ENCODE measurements at regions not wholly inside any gene's neighbourhood (a gene's known extent, or its start where the extent isn't known, plus 50 kb on each side); places are given as distances from the start of the nearest gene placed in this dataset.

DNA sequence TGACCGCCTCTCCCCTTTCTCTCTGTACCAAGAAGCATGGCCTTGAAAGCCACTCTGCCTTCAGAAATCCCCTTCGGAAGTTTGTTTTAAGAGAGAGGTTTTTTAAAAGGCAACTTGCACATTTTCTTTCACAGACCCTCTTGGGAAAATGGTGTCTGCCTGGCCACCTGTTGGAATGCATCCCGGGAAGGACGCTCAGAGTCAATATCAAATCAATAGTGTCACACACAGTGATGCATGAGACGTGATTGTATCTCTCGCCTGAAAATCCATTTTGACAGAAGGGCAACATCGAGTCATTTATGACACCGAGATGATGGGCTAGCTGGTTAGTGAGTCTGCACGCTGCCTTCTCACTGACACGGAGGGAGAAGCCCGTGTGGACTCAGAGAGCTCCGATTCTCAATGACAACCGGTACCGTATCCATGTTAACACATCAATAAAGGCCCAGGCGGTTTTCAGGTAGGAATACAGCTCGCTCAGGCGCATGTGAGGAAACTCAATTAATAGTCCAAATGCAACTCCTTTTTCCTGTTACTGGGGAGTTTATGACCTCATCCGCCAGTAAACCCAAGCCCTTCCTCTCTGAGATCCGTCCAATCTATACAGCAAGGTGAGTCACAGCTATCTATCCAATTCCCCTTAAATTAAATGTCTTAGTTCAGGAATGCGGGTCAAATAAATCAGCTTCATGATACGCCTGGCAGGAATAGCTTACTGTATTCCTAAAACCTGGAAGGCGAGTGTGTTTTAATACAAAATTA lies 621.5 kb upstream of the MKI67 start:
- Histone ChIP-seq H3K9ac (ENCODE audit: low read length) (no peak overlapping the region), H3F3A (ENCODE audit: insufficient read depth, low read length, poor library complexity, severe bottlenecking) (no peaks in the 10 kb centered on the region), H3K36me3 (ENCODE audit: insufficient read depth, low read length) (no peaks in the 10 kb centered on the region), H3K4me2 (ENCODE audit: low read length) (no peak overlapping the region), H3K4me3 (ENCODE audit: low read length) (no peak overlapping the region), H2AFZ (ENCODE audit: low read depth, low read length) (no peak overlapping the region), H3K9me3 (ENCODE audit: low read length) (no peaks in the 10 kb centered on the region), H3K79me2 (replicated peaks; ENCODE audit: insufficient read depth, low read length) (no peaks in the 10 kb centered on the region), H3K27me3 (ENCODE audit: insufficient read depth, low read depth, low read length) (no peaks in the 10 kb centered on the region), H3K27ac (ENCODE audit: low read length) (no peak overlapping the region), H4K20me1 (ENCODE audit: insufficient read depth) (no peaks in the 10 kb centered on the region), H3K9me2 (ENCODE audit: insufficient read depth, low read length) (no peaks in the 10 kb centered on the region)
- TF ChIP-seq TAF1 (IDR thresholded peaks at IDR 0.05; ENCODE audit: low read depth) (no peak), POLR2AphosphoS5 (IDR thresholded peaks at IDR 0.05) (no peak), EP300 (conservative IDR thresholded peaks at IDR 0.05; ENCODE audit: poor library complexity, severe bottlenecking) (no peak), SMC3 (conservative IDR thresholded peaks at IDR 0.05; ENCODE audit: poor library complexity) (no peak), RAD21 (conservative IDR thresholded peaks at IDR 0.05) (no peak), MXI1 (conservative IDR thresholded peaks at IDR 0.05; ENCODE audit: poor library complexity, severe bottlenecking) (no peak), EZH2 (IDR thresholded peaks at IDR 0.05; ENCODE audit: borderline replicate concordance, insufficient read depth, low read length, poor library complexity, severe bottlenecking) (no peak)
- TF ChIP-seq, protein P1, sequence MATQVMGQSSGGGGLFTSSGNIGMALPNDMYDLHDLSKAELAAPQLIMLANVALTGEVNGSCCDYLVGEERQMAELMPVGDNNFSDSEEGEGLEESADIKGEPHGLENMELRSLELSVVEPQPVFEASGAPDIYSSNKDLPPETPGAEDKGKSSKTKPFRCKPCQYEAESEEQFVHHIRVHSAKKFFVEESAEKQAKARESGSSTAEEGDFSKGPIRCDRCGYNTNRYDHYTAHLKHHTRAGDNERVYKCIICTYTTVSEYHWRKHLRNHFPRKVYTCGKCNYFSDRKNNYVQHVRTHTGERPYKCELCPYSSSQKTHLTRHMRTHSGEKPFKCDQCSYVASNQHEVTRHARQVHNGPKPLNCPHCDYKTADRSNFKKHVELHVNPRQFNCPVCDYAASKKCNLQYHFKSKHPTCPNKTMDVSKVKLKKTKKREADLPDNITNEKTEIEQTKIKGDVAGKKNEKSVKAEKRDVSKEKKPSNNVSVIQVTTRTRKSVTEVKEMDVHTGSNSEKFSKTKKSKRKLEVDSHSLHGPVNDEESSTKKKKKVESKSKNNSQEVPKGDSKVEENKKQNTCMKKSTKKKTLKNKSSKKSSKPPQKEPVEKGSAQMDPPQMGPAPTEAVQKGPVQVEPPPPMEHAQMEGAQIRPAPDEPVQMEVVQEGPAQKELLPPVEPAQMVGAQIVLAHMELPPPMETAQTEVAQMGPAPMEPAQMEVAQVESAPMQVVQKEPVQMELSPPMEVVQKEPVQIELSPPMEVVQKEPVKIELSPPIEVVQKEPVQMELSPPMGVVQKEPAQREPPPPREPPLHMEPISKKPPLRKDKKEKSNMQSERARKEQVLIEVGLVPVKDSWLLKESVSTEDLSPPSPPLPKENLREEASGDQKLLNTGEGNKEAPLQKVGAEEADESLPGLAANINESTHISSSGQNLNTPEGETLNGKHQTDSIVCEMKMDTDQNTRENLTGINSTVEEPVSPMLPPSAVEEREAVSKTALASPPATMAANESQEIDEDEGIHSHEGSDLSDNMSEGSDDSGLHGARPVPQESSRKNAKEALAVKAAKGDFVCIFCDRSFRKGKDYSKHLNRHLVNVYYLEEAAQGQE (IDR thresholded peaks at IDR 0.05; ENCODE audit: borderline replicate concordance), result no peak
- TF ChIP-seq, protein P2, sequence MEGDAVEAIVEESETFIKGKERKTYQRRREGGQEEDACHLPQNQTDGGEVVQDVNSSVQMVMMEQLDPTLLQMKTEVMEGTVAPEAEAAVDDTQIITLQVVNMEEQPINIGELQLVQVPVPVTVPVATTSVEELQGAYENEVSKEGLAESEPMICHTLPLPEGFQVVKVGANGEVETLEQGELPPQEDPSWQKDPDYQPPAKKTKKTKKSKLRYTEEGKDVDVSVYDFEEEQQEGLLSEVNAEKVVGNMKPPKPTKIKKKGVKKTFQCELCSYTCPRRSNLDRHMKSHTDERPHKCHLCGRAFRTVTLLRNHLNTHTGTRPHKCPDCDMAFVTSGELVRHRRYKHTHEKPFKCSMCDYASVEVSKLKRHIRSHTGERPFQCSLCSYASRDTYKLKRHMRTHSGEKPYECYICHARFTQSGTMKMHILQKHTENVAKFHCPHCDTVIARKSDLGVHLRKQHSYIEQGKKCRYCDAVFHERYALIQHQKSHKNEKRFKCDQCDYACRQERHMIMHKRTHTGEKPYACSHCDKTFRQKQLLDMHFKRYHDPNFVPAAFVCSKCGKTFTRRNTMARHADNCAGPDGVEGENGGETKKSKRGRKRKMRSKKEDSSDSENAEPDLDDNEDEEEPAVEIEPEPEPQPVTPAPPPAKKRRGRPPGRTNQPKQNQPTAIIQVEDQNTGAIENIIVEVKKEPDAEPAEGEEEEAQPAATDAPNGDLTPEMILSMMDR (IDR thresholded peaks at IDR 0.05; ENCODE audit: poor library complexity, severe bottlenecking), result no peak

DNA sequence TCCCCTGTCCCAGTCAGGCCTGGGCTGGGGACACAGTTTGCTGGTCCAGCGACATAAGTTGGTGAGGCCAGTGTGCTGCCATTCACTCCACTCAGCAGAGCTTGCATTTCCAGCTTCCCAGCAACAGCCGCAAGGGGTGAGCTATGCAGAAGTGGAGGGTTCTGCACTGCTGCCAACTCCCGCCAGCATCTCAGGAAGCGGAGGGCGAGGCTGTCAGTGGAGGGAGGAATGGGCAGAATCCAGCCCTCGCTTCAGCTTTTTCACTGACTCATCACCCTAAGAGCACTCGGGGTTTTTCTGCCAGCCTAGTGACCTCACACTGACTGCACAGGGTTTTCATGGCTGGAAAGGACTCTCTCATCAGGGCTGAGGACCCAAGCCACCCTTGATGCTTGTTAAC lies 625.1 kb upstream of the MKI67 start:
- no peaks in the 10 kb centered on the region for H3K79me2 ChIP-seq (replicated peaks; ENCODE audit: insufficient read depth, low read length)
- no peaks in the 10 kb centered on the region for H3F3A ChIP-seq (ENCODE audit: insufficient read depth, low read length, poor library complexity, severe bottlenecking)
- H3K27ac ChIP-seq (ENCODE audit: low read length), result no peak overlapping the region
- H3K9ac ChIP-seq (ENCODE audit: low read length), result no peak overlapping the region
- H2AFZ ChIP-seq (ENCODE audit: low read depth, low read length), result no peak overlapping the region
- H3K4me3 ChIP-seq (ENCODE audit: low read length), result no peak overlapping the region
- no peak overlapping the region for H3K4me2 ChIP-seq (ENCODE audit: low read length)
- no peaks in the 10 kb centered on the region for H4K20me1 ChIP-seq (ENCODE audit: insufficient read depth)
- TF ChIP-seq EP300 (conservative IDR thresholded peaks at IDR 0.05; ENCODE audit: poor library complexity, severe bottlenecking) (no peak), SMC3 (conservative IDR thresholded peaks at IDR 0.05; ENCODE audit: poor library complexity) (no peak), EZH2 (IDR thresholded peaks at IDR 0.05; ENCODE audit: borderline replicate concordance, insufficient read depth, low read length, poor library complexity, severe bottlenecking) (no peak), MXI1 (conservative IDR thresholded peaks at IDR 0.05; ENCODE audit: poor library complexity, severe bottlenecking) (no peak), TAF1 (IDR thresholded peaks at IDR 0.05; ENCODE audit: low read depth) (no peak), POLR2AphosphoS5 (IDR thresholded peaks at IDR 0.05) (no peak), RAD21 (conservative IDR thresholded peaks at IDR 0.05) (no peak)
- TF ChIP-seq, protein P1 (IDR thresholded peaks at IDR 0.05; ENCODE audit: borderline replicate concordance), result no peak
- TF ChIP-seq, protein P2 (IDR thresholded peaks at IDR 0.05; ENCODE audit: poor library complexity, severe bottlenecking), result no peak
- H3K9me2 ChIP-seq (ENCODE audit: insufficient read depth, low read length), result no peaks in the 10 kb centered on the region
- H3K9me3 ChIP-seq (ENCODE audit: low read length), result no peaks in the 10 kb centered on the region
- H3K36me3 ChIP-seq (ENCODE audit: insufficient read depth, low read length), result no peaks in the 10 kb centered on the region
- H3K27me3 ChIP-seq (ENCODE audit: insufficient read depth, low read depth, low read length), result no peaks in the 10 kb centered on the region
